CD14-positive monocyte (primary cell): ENCODE measurements at regions not wholly inside any gene's neighbourhood (a gene's known extent, or its start where the extent isn't known, plus 50 kb on each side); places are given as distances from the start of the nearest gene placed in this dataset.

Experiments
- DNase-seq, 3 donors: peaks; one replicate each; pipeline ENCODE4 v3.0.0-alpha.2; 2011 to 2022
- H2AFZ ChIP-seq: 2 replicates; pipeline ENCODE4 v1.6.0; 2012; ENCODE audit warnings: mild to moderate bottlenecking, low read depth, low read length, inconsistent platforms; ENCODE audit not compliant: insufficient read depth, poor library complexity, severe bottlenecking
- H3K27ac ChIP-seq, 2 donors: 1 replicate in 1 of 2; 2 replicates in 1 of 2; pipeline ENCODE4 v1.5.1; 2012 to 2013; ENCODE audit warnings: low read length in 2 of 2, control low read depth in 1 of 2, inconsistent platforms in 1 of 2, low read depth in 1 of 2, mild to moderate bottlenecking in 1 of 2
- H3K27me3 ChIP-seq, 2 donors: one replicate each; pipeline versions ENCODE4 v1.6.0 to v1.6.1; 2011 to 2013; ENCODE audit warnings: low read length in 2 of 2; ENCODE audit not compliant: control insufficient read depth in 2 of 2, insufficient read depth in 2 of 2
- H3K36me3 ChIP-seq, 2 donors: replicated peaks in 1 of 2; 1 replicate in 1 of 2; 2 replicates in 1 of 2; pipeline versions ENCODE4 v1.5.1 to v1.6.1; 2012 to 2013; ENCODE audit warnings: low read length in 2 of 2, control low read depth in 1 of 2, inconsistent platforms in 1 of 2, mild to moderate bottlenecking in 1 of 2; ENCODE audit not compliant: insufficient read depth in 2 of 2, control insufficient read depth in 1 of 2
- H3K4me1 ChIP-seq, 2 donors: 1 replicate in 1 of 2; 2 replicates in 1 of 2; pipeline versions ENCODE4 v1.5.1 to v1.6.1; 2012 to 2013; ENCODE audit warnings: low read length in 2 of 2, control low read depth in 1 of 2, inconsistent platforms in 1 of 2, mild to moderate bottlenecking in 1 of 2, moderate library complexity in 1 of 2; ENCODE audit not compliant: insufficient read depth in 2 of 2, control insufficient read depth in 1 of 2
- H3K4me2 ChIP-seq: replicated peaks from 2 replicates; pipeline ENCODE3; 2012; ENCODE audit warnings: low read length, moderate library complexity, mild to moderate bottlenecking; ENCODE audit not compliant: poor library complexity, severe bottlenecking; ENCODE audit errors: extremely low read depth
- H3K4me3 ChIP-seq, 3 experiments: fragments of 200-600 bp in 1 of 3; sonication (generic) in 1 of 3; replicated peaks in 1 of 3; 1 replicate in 2 of 3; 2 replicates in 1 of 3; pipeline ENCODE4 v1.5.1; 2011 to 2013; ENCODE audit warnings: low read length in 3 of 3, mild to moderate bottlenecking in 3 of 3, control low read depth in 2 of 3, low read depth in 2 of 3, inconsistent platforms in 1 of 3, moderate library complexity in 1 of 3
- H3K79me2 ChIP-seq: 2 replicates; pipeline ENCODE4 v1.6.0; 2012; ENCODE audit warnings: mild to moderate bottlenecking, control low read depth, inconsistent platforms, low read length, moderate library complexity; ENCODE audit not compliant: insufficient read depth
- H3K9ac ChIP-seq: 2 replicates; pipeline ENCODE4 v1.6.0; 2017; ENCODE audit warnings: low read length, mild to moderate bottlenecking; ENCODE audit not compliant: insufficient read depth, poor library complexity, severe bottlenecking
- H3K9me3 ChIP-seq, 2 donors: replicated peaks in 1 of 2; 1 replicate in 1 of 2; 2 replicates in 1 of 2; pipeline versions ENCODE4 v1.5.1 to v1.6.1; 2012 to 2013; ENCODE audit warnings: low read length in 2 of 2, control low read depth in 1 of 2; ENCODE audit not compliant: control insufficient read depth in 1 of 2, insufficient read depth in 1 of 2
- H4K20me1 ChIP-seq: 2 replicates; pipeline ENCODE4 v1.6.0; 2012; ENCODE audit warnings: mild to moderate bottlenecking, low read length, control low read depth, moderate library complexity; ENCODE audit not compliant: insufficient read depth
- H3K27ac Mint-ChIP-seq, 7 donors: one replicate each; pipeline ENCODE4 v1.8.0; 2020; ENCODE audit warnings: mild to moderate bottlenecking in 7 of 7, mixed read lengths in 7 of 7, moderate library complexity in 6 of 7, inconsistent platforms in 2 of 7
- H3K27me3 Mint-ChIP-seq, 3 donors: one replicate each; pipeline ENCODE4 v1.8.0; 2021 to 2022; ENCODE audit warnings: low read depth in 3 of 3, mild to moderate bottlenecking in 3 of 3, mixed read lengths in 3 of 3, moderate library complexity in 3 of 3, inconsistent platforms in 1 of 3
- H3K36me3 Mint-ChIP-seq, 2 donors: one replicate each; pipeline ENCODE4 v1.8.0; 2020; ENCODE audit warnings: mixed read lengths in 2 of 2, inconsistent platforms in 1 of 2, mild to moderate bottlenecking in 1 of 2
- H3K4me1 Mint-ChIP-seq: one replicate; pipeline ENCODE4 v1.8.0; 2020; ENCODE audit warnings: mild to moderate bottlenecking, mixed read lengths
- H3K4me3 Mint-ChIP-seq, 2 donors: one replicate each; pipeline ENCODE4 v1.8.0; 2020; ENCODE audit warnings: mild to moderate bottlenecking in 2 of 2, mixed read lengths in 2 of 2, moderate library complexity in 1 of 2
- H3K9me3 Mint-ChIP-seq, 7 donors: one replicate each; pipeline ENCODE4 v1.8.0; 2020 to 2022; ENCODE audit warnings: mixed read lengths in 7 of 7, mild to moderate bottlenecking in 6 of 7, moderate library complexity in 6 of 7, inconsistent platforms in 2 of 7
- CTCF ChIP-seq: fragments of 200-600 bp; IDR thresholded peaks from one replicate; pipeline ENCODE4 v1.8.0; 2022; ENCODE audit warnings: antibody characterized with exemption, mild to moderate bottlenecking
- WGBS: methylation state at CpG from one replicate; pipeline ENCODE4 v1.1.5; 2013; ENCODE audit warnings: missing lambda C conversion rate; ENCODE audit not compliant: insufficient coverage; 5-methylcytosine and 5-hydroxymethylcytosine counted together
- intact Hi-C, 2 donors: fragments of 100-400 bp; cut with micrococcal nuclease; formaldehyde crosslinking; loops; one replicate each; pipeline versions ENCODE4 v1.15.0 to v1.15.1; 2023

GRCh38 chr4:71269233-71269632 is 69.6 kb upstream of the SLC4A4 start:
- H3K9me3 Mint-ChIP-seq, result no peaks in the 10 kb centered on the region
- H3K79me2 ChIP-seq, result no peaks in the 10 kb centered on the region
- H3K27me3 Mint-ChIP-seq, result peaks cover 24 to 44% (median 29%) of the 10 kb centered on the region in 3 donors
- H3K4me1 ChIP-seq, result peaks cover 0 to 3% of the 10 kb centered on the region in 2 donors
- H3K9ac ChIP-seq, result no peak overlapping the region
- intact Hi-C loops, result no loop called here
- H3K9me3 ChIP-seq, result no peaks in the 10 kb centered on the region
- H3K36me3 ChIP-seq, result no peaks in the 10 kb centered on the region
- H2AFZ ChIP-seq, result no peak overlapping the region
- H3K4me3 ChIP-seq, result no peak overlapping the region
- peaks cover 0 to 2% of the 10 kb centered on the region in 2 donors for H3K36me3 Mint-ChIP-seq
- no peak for TF ChIP-seq CTCF
- H3K27me3 ChIP-seq, result peaks cover 30 to 41% of the 10 kb centered on the region in 2 donors
- 100% methylated on average over 1 of the region's 5 CpGs for WGBS
- no peak overlapping the region for H3K4me2 ChIP-seq
- no peak overlapping the region for H3K27ac ChIP-seq
- H3K27ac Mint-ChIP-seq, result no peak overlapping the region
- H3K4me1 Mint-ChIP-seq, result peaks cover 14% of the 10 kb centered on the region
- no peaks in the 10 kb centered on the region for H4K20me1 ChIP-seq
- no peak for DNase-seq
- H3K4me3 Mint-ChIP-seq, result no peak overlapping the region

- H3K9me3 ChIP-seq, result no peaks in the 10 kb centered on the region
- peak in 2 of 3 donors; percentile 15 to 26 for DNase-seq
- no peaks in the 10 kb centered on the region for H3K36me3 ChIP-seq
- H3K79me2 ChIP-seq, result no peaks in the 10 kb centered on the region
- H3K4me3 Mint-ChIP-seq, result no peak overlapping the region
- H2AFZ ChIP-seq, result no peak overlapping the region
- intact Hi-C loops, result no loop called here
- no CpG with 5 or more reads among the region's 1 CpG for WGBS
- peaks cover 0 to 4% of the 10 kb centered on the region in 2 donors for H3K36me3 Mint-ChIP-seq
- H3K4me1 Mint-ChIP-seq, result peaks cover 25% of the 10 kb centered on the region
- no peak overlapping the region for H3K9ac ChIP-seq
- peaks cover 14% of the 10 kb centered on the region in 2 donors for H3K4me1 ChIP-seq
- no peak overlapping the region for H3K27ac ChIP-seq
- no peaks in the 10 kb centered on the region for H3K9me3 Mint-ChIP-seq
- no peak overlapping the region for H3K27ac Mint-ChIP-seq
- H4K20me1 ChIP-seq, result no peaks in the 10 kb centered on the region
- H3K27me3 ChIP-seq, result peaks cover 34 to 39% of the 10 kb centered on the region in 2 donors
- no peak overlapping the region for H3K4me2 ChIP-seq
- H3K27me3 Mint-ChIP-seq, result peaks cover 24 to 45% (median 30%) of the 10 kb centered on the region in 3 donors
- no peak overlapping the region for H3K4me3 ChIP-seq
- TF ChIP-seq CTCF, result peak; percentile 47
These were observed 67.9 kb upstream of the SLC4A4 start for GRCh38 chr4:71270901-71271300.
